Activated B cell treated with CpG ODN at 0.5 μM for 24 hours (primary cell): ENCODE measurements at regions not wholly inside any gene's neighbourhood (a gene's known extent, or its start where the extent isn't known, plus 50 kb on each side); places are given as distances from the start of the nearest gene placed in this dataset.

Source experiments
- ATAC-seq: fragments of 200-7000 bp; cut with Tn5 transposase; one replicate; pipeline ENCODE4 v1.10.0; 2021; ENCODE audit warnings: low read depth, mild to moderate bottlenecking, moderate library complexity
- CTCF ChIA-PET: fragments of 350-600 bp; sonication (Branson Sonifier 250); formaldehyde crosslinking; loops from one replicate; lab custom pipeline; 2021; ENCODE audit warnings: antibody characterized with exemption; lab: Charles Lee
- POLR2A ChIA-PET: fragments of 350-600 bp; sonication (Branson Sonifier 250); formaldehyde crosslinking; loops from one replicate; lab custom pipeline; 2021; ENCODE audit warnings: antibody characterized with exemption; lab: Charles Lee
- DNase-seq: peaks from one replicate; pipeline ENCODE4 v3.0.0; 2022
- H3K27ac Mint-ChIP-seq: one replicate; pipeline ENCODE4 v1.8.0; 2020; ENCODE audit warnings: mixed read lengths
- H3K27me3 Mint-ChIP-seq: one replicate; pipeline ENCODE4 v1.8.0; 2021; ENCODE audit warnings: mixed read lengths
- H3K36me3 Mint-ChIP-seq: one replicate; pipeline ENCODE4 v1.8.0; 2021; ENCODE audit warnings: low read depth, mixed read lengths
- H3K4me1 Mint-ChIP-seq: one replicate; pipeline ENCODE4 v1.8.0; 2021; ENCODE audit warnings: mixed read lengths
- H3K4me3 Mint-ChIP-seq: one replicate; pipeline ENCODE4 v1.8.0; 2020; ENCODE audit warnings: mild to moderate bottlenecking, mixed read lengths
- H3K9me3 Mint-ChIP-seq: one replicate; pipeline ENCODE4 v1.8.0; 2020; ENCODE audit warnings: mixed read lengths
- CTCF ChIP-seq: fragments of 200-600 bp; IDR thresholded peaks from one replicate; pipeline ENCODE4 v1.8.0; 2022; ENCODE audit warnings: antibody characterized with exemption, mild to moderate bottlenecking
- intact Hi-C: fragments of 100-400 bp; cut with micrococcal nuclease; formaldehyde crosslinking; loops from one replicate; pipeline ENCODE4 v1.15.1; 2024

- DNase-seq (no peak), ATAC-seq (no peak)
- no peaks in the 10 kb centered on the region for H3K4me1 Mint-ChIP-seq
- H3K27me3 Mint-ChIP-seq, result no peaks in the 10 kb centered on the region
- no peak for TF ChIP-seq CTCF
- CTCF ChIA-PET, result no interaction called here
- no peak overlapping the region for H3K4me3 Mint-ChIP-seq
- no peaks in the 10 kb centered on the region for H3K36me3 Mint-ChIP-seq
- peaks cover 3% of the 10 kb centered on the region for H3K9me3 Mint-ChIP-seq
- H3K27ac Mint-ChIP-seq, result no peak overlapping the region
- POLR2A ChIA-PET, result no interaction called here
- intact Hi-C loops, result no loop called here
Measured at GRCh38 chr4:188821500-188821899, 682.3 kb downstream of the TRIML1 start.

GRCh38 chr4:188822698-188823097, 683.5 kb downstream of the TRIML1 start:
- ChIA-PET CTCF (no interaction called here), POLR2A (no interaction called here)
- Mint-ChIP-seq H3K4me1 (no peaks in the 10 kb centered on the region), H3K36me3 (no peaks in the 10 kb centered on the region), H3K9me3 (no peaks in the 10 kb centered on the region), H3K27ac (no peak overlapping the region), H3K4me3 (no peak overlapping the region), H3K27me3 (no peaks in the 10 kb centered on the region)
- intact Hi-C loops, result no loop called here
- no peak for ATAC-seq
- DNase-seq, result no peak
- no peak for TF ChIP-seq CTCF

DNA sequence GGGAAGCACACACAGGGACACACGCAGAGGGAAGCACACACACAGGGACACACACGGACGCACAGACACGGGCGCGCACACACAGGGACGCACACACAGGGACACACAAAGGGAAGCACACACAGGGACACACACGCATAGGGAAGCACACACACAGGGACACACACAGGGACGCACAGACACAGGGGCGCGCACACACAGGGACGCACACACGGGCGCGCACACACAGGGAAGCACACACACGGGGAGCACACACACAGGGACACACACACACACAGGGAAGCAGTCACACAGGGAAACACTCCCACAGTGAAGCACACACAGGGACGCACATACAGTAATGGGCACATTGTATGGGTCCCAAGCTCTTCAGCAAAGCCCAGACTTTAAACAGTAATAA, 685.3 kb downstream of the TRIML1 start:
- H3K36me3 Mint-ChIP-seq, result no peaks in the 10 kb centered on the region
- peaks cover 3% of the 10 kb centered on the region for H3K9me3 Mint-ChIP-seq
- no peak for TF ChIP-seq CTCF
- H3K27me3 Mint-ChIP-seq, result no peaks in the 10 kb centered on the region
- no peak overlapping the region for H3K4me3 Mint-ChIP-seq
- no peaks in the 10 kb centered on the region for H3K4me1 Mint-ChIP-seq
- no peak for DNase-seq
- intact Hi-C loops, result no loop called here
- H3K27ac Mint-ChIP-seq, result no peak overlapping the region
- ChIA-PET POLR2A (no interaction called here), CTCF (no interaction called here)
- no peak for ATAC-seq

GRCh38 chr4:188826393-188826792, 687.2 kb downstream of the TRIML1 start:
- no peaks in the 10 kb centered on the region for H3K27me3 Mint-ChIP-seq
- peaks cover 3% of the 10 kb centered on the region for H3K9me3 Mint-ChIP-seq
- POLR2A ChIA-PET, result no interaction called here
- no peak overlapping the region for H3K4me3 Mint-ChIP-seq
- no peak for ATAC-seq
- no peak overlapping the region for H3K27ac Mint-ChIP-seq
- intact Hi-C loops, result no loop called here
- no peak for DNase-seq
- H3K4me1 Mint-ChIP-seq, result no peaks in the 10 kb centered on the region
- no peak for TF ChIP-seq CTCF
- no peaks in the 10 kb centered on the region for H3K36me3 Mint-ChIP-seq
- CTCF ChIA-PET, result no interaction called here

DNA sequence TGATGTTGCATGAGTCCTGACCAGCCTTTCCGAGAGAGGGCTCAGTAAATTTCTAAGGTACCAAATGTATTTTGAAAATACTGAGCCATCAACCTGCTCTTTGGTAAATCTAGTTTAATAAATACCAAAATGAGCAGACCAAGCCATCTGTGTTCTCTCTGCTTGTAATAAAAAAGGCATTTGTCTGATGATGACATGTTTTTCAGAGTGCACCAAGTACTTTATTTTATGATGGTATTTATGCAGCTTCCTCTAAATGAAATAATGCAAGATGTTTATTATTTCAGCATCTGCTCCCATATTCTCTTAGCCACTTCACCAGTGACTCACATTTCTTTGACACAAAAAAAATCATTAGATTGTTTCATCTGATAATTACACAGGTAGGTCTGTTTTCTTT, 700.5 kb downstream of the TRIML1 start:
- Mint-ChIP-seq H3K36me3 (no peaks in the 10 kb centered on the region), H3K27me3 (no peaks in the 10 kb centered on the region), H3K4me1 (no peaks in the 10 kb centered on the region), H3K27ac (no peak overlapping the region), H3K4me3 (no peak overlapping the region), H3K9me3 (peaks cover 8% of the 10 kb centered on the region)
- POLR2A ChIA-PET, result no interaction called here
- CTCF ChIA-PET, result no interaction called here
- intact Hi-C loops, result no loop called here
- no peak for TF ChIP-seq CTCF
- no peak for ATAC-seq
- DNase-seq, result no peak
